ENCODE measurements at regions not wholly inside any gene's neighbourhood (a gene's known extent, or its start where the extent isn't known, plus 50 kb on each side); places are given as distances from the start of the nearest gene placed in this dataset.

- DNase-seq: no peak
- no peaks in the 10 kb centered on the region for H3K27me3 ChIP-seq (ENCODE audit: control insufficient read depth, insufficient read depth, low read length)
- peaks cover 7% of the 10 kb centered on the region for H3K4me1 ChIP-seq (ENCODE audit: control insufficient read depth, insufficient read depth, low read length)
- H3K27ac ChIP-seq (ENCODE audit: low read length): no peak overlapping the region
- no peaks in the 10 kb centered on the region for H3K9me3 ChIP-seq (ENCODE audit: control insufficient read depth, low read depth, low read length)
- WGBS (ENCODE audit: insufficient coverage, low lambda C conversion rate): no CpG with 5 or more reads among the region's 1 CpG
- H3K4me3 ChIP-seq (ENCODE audit: low read length): no peak overlapping the region
- no peaks in the 10 kb centered on the region for H3K36me3 ChIP-seq (ENCODE audit: control insufficient read depth, insufficient read depth, low read length)
Observed at GRCh38 chr11:95359341-95359663, 128.3 kb upstream of the SESN3 start.

- Histone ChIP-seq H3K4me3 (ENCODE audit: low read length) (no peak overlapping the region), H3K27ac (ENCODE audit: low read length) (no peak overlapping the region), H3K27me3 (ENCODE audit: control insufficient read depth, insufficient read depth, low read length) (no peaks in the 10 kb centered on the region), H3K4me1 (ENCODE audit: control insufficient read depth, insufficient read depth, low read length) (peaks cover 2% of the 10 kb centered on the region), H3K36me3 (ENCODE audit: control insufficient read depth, insufficient read depth, low read length) (no peaks in the 10 kb centered on the region), H3K9me3 (ENCODE audit: control insufficient read depth, low read depth, low read length) (no peaks in the 10 kb centered on the region)
- no CpG with 5 or more reads among the region's 5 CpGs for WGBS (ENCODE audit: insufficient coverage, low lambda C conversion rate)
- no peak for DNase-seq
Observed at GRCh38 chr11:95358511-95359340, 127.7 kb upstream of the SESN3 start.

- no peaks in the 10 kb centered on the region for H3K36me3 ChIP-seq (ENCODE audit: control insufficient read depth, insufficient read depth, low read length)
- no peak overlapping the region for H3K27ac ChIP-seq (ENCODE audit: low read length)
- no peak overlapping the region for H3K4me3 ChIP-seq (ENCODE audit: low read length)
- H3K9me3 ChIP-seq (ENCODE audit: control insufficient read depth, low read depth, low read length): no peaks in the 10 kb centered on the region
- H3K27me3 ChIP-seq (ENCODE audit: control insufficient read depth, insufficient read depth, low read length): no peaks in the 10 kb centered on the region
- no peak for DNase-seq
- H3K4me1 ChIP-seq (ENCODE audit: control insufficient read depth, insufficient read depth, low read length): no peaks in the 10 kb centered on the region
Observed at GRCh38 chr11:95354304-95354703, 123.3 kb upstream of the SESN3 start.

GRCh38 chr11:95353706-95354105 lies 122.7 kb upstream of the SESN3 start:
- no peak for DNase-seq
- H3K27ac ChIP-seq (ENCODE audit: low read length): no peak overlapping the region

GRCh38 chr11:95352733-95353346 lies 121.8 kb upstream of the SESN3 start:
- H3K36me3 ChIP-seq (ENCODE audit: control insufficient read depth, insufficient read depth, low read length): no peaks in the 10 kb centered on the region
- WGBS (ENCODE audit: insufficient coverage, low lambda C conversion rate): no CpG with 5 or more reads among the region's 2 CpGs

More at GRCh38 chr11:95353706-95354105, 122.7 kb upstream of the SESN3 start:
- Histone ChIP-seq H3K36me3 (ENCODE audit: control insufficient read depth, insufficient read depth, low read length) (no peaks in the 10 kb centered on the region), H3K27me3 (ENCODE audit: control insufficient read depth, insufficient read depth, low read length) (no peaks in the 10 kb centered on the region), H3K4me3 (ENCODE audit: low read length) (no peak overlapping the region), H3K9me3 (ENCODE audit: control insufficient read depth, low read depth, low read length) (no peaks in the 10 kb centered on the region), H3K4me1 (ENCODE audit: control insufficient read depth, insufficient read depth, low read length) (no peaks in the 10 kb centered on the region)

GRCh38 chr11:95349345-95349942 lies 118.4 kb upstream of the SESN3 start:
- H3K27me3 ChIP-seq (ENCODE audit: control insufficient read depth, insufficient read depth, low read length): no peaks in the 10 kb centered on the region

More at GRCh38 chr11:95352733-95353346, 121.8 kb upstream of the SESN3 start:
- Histone ChIP-seq H3K27me3 (ENCODE audit: control insufficient read depth, insufficient read depth, low read length) (no peaks in the 10 kb centered on the region), H3K27ac (ENCODE audit: low read length) (no peak overlapping the region), H3K9me3 (ENCODE audit: control insufficient read depth, low read depth, low read length) (no peaks in the 10 kb centered on the region), H3K4me1 (ENCODE audit: control insufficient read depth, insufficient read depth, low read length) (no peaks in the 10 kb centered on the region), H3K4me3 (ENCODE audit: low read length) (no peak overlapping the region)
- no peak for DNase-seq

GRCh38 chr11:95346265-95346664 lies 115.3 kb upstream of the SESN3 start:
- H3K36me3 ChIP-seq (ENCODE audit: control insufficient read depth, insufficient read depth, low read length): no peaks in the 10 kb centered on the region
- H3K9me3 ChIP-seq (ENCODE audit: control insufficient read depth, low read depth, low read length): no peaks in the 10 kb centered on the region
- no peak overlapping the region for H3K4me3 ChIP-seq (ENCODE audit: low read length)
- no peaks in the 10 kb centered on the region for H3K27me3 ChIP-seq (ENCODE audit: control insufficient read depth, insufficient read depth, low read length)
- no peak for DNase-seq
- no peaks in the 10 kb centered on the region for H3K4me1 ChIP-seq (ENCODE audit: control insufficient read depth, insufficient read depth, low read length)
- H3K27ac ChIP-seq (ENCODE audit: low read length): no peak overlapping the region
- WGBS (ENCODE audit: insufficient coverage, low lambda C conversion rate): no CpG with 5 or more reads among the region's 1 CpG

More at GRCh38 chr11:95349345-95349942, 118.4 kb upstream of the SESN3 start:
- no peaks in the 10 kb centered on the region for H3K4me1 ChIP-seq (ENCODE audit: control insufficient read depth, insufficient read depth, low read length)
- no peak overlapping the region for H3K27ac ChIP-seq (ENCODE audit: low read length)
- H3K36me3 ChIP-seq (ENCODE audit: control insufficient read depth, insufficient read depth, low read length): no peaks in the 10 kb centered on the region
- H3K4me3 ChIP-seq (ENCODE audit: low read length): no peak overlapping the region
- no peak for DNase-seq
- H3K9me3 ChIP-seq (ENCODE audit: control insufficient read depth, low read depth, low read length): no peaks in the 10 kb centered on the region

- Histone ChIP-seq H3K4me1 (ENCODE audit: control insufficient read depth, insufficient read depth, low read length) (no peaks in the 10 kb centered on the region), H3K9me3 (ENCODE audit: control insufficient read depth, low read depth, low read length) (no peaks in the 10 kb centered on the region), H3K27ac (ENCODE audit: low read length) (no peak overlapping the region), H3K4me3 (ENCODE audit: low read length) (no peak overlapping the region), H3K27me3 (ENCODE audit: control insufficient read depth, insufficient read depth, low read length) (no peaks in the 10 kb centered on the region), H3K36me3 (ENCODE audit: control insufficient read depth, insufficient read depth, low read length) (no peaks in the 10 kb centered on the region)
- DNase-seq: no peak
Observed at GRCh38 chr11:95345651-95346050, 114.6 kb upstream of the SESN3 start.

GRCh38 chr11:95344932-95345642 lies 114.1 kb upstream of the SESN3 start:
- H3K4me3 ChIP-seq (ENCODE audit: low read length): no peak overlapping the region
- no peaks in the 10 kb centered on the region for H3K27me3 ChIP-seq (ENCODE audit: control insufficient read depth, insufficient read depth, low read length)
- no peak for DNase-seq
- no CpG with 5 or more reads among the region's 4 CpGs for WGBS (ENCODE audit: insufficient coverage, low lambda C conversion rate)
- no peaks in the 10 kb centered on the region for H3K36me3 ChIP-seq (ENCODE audit: control insufficient read depth, insufficient read depth, low read length)
- H3K27ac ChIP-seq (ENCODE audit: low read length): no peak overlapping the region
- no peaks in the 10 kb centered on the region for H3K4me1 ChIP-seq (ENCODE audit: control insufficient read depth, insufficient read depth, low read length)
- no peaks in the 10 kb centered on the region for H3K9me3 ChIP-seq (ENCODE audit: control insufficient read depth, low read depth, low read length)

- DNase-seq: no peak
- H3K36me3 ChIP-seq (ENCODE audit: control insufficient read depth, insufficient read depth, low read length): no peaks in the 10 kb centered on the region
- no CpG with 5 or more reads among the region's 10 CpGs for WGBS (ENCODE audit: insufficient coverage, low lambda C conversion rate)
- H3K27me3 ChIP-seq (ENCODE audit: control insufficient read depth, insufficient read depth, low read length): no peaks in the 10 kb centered on the region
- H3K4me1 ChIP-seq (ENCODE audit: control insufficient read depth, insufficient read depth, low read length): peaks cover 24% of the 10 kb centered on the region
- no peaks in the 10 kb centered on the region for H3K9me3 ChIP-seq (ENCODE audit: control insufficient read depth, low read depth, low read length)
- no peak overlapping the region for H3K27ac ChIP-seq (ENCODE audit: low read length)
- no peak overlapping the region for H3K4me3 ChIP-seq (ENCODE audit: low read length)
Observed at GRCh38 chr11:95341221-95341620, 110.2 kb upstream of the SESN3 start.

Data from large intestine (tissue), 3 donors.